B cell (primary cell): ENCODE measurements at regions not wholly inside any gene's neighbourhood (a gene's known extent, or its start where the extent isn't known, plus 50 kb on each side); places are given as distances from the start of the nearest gene placed in this dataset.

Experiments used
- CTCF ChIP-seq: fragments of 200-600 bp; IDR thresholded peaks from one replicate; pipeline ENCODE4 v1.8.0; 2022; ENCODE audit warnings: antibody characterized with exemption, mild to moderate bottlenecking
- EZH2 ChIP-seq: IDR thresholded peaks from 2 replicates; pipeline ENCODE4 v1.6.1; 2012; ENCODE audit warnings: borderline replicate concordance, low read depth, mild to moderate bottlenecking, moderate library complexity, low read length; ENCODE audit not compliant: insufficient read depth, poor library complexity, severe bottlenecking

- TF ChIP-seq CTCF (no peak), EZH2 (no peak)
Measured at GRCh38 chr13:42412812-42413483, 141.0 kb downstream of the AKAP11 start.
